ENCODE measurements at regions not wholly inside any gene's neighbourhood (a gene's known extent, or its start where the extent isn't known, plus 50 kb on each side); places are given as distances from the start of the nearest gene placed in this dataset.

- TF ChIP-seq SMAD4 (CRISPR knock-in tag; IDR thresholded peaks at IDR 0.05) (no peak), PREB (CRISPR knock-in tag; IDR thresholded peaks at IDR 0.05; ENCODE audit: borderline replicate concordance) (no peak), TEAD1 (CRISPR knock-in tag; IDR thresholded peaks at IDR 0.05) (no peak)
These were observed 100.3 kb upstream of the ADAMTS5 start (continued) for GRCh38 chr21:27067226-27067625.

GRCh38 chr21:27062443-27062842, 95.6 kb upstream of the ADAMTS5 start:
- Mint-ChIP-seq H3K4me3 (no peak overlapping the region), H3K27me3 (ENCODE audit: low read depth) (no peaks in the 10 kb centered on the region), H3K27ac (no peak overlapping the region), H3K36me3 (no peaks in the 10 kb centered on the region; the same call in none of the 2 replicates), H3K4me1 (no peaks in the 10 kb centered on the region), H3K9me3 (peaks cover 27% of the 10 kb centered on the region)
- POLR2A ChIA-PET, result no interaction called here
- no peak for ATAC-seq
- CTCF ChIA-PET, result no interaction called here
- TF ChIP-seq CBFB (CRISPR knock-in tag; IDR thresholded peaks at IDR 0.05; ENCODE audit: low read depth), result no peak
- no peak for TF ChIP-seq STAT6 (CRISPR knock-in tag; conservative IDR thresholded peaks at IDR 0.05; ENCODE audit: low read depth)
- no peak for TF ChIP-seq USF2 (CRISPR knock-in tag; IDR thresholded peaks at IDR 0.05)
- no peak for TF ChIP-seq JUN (CRISPR knock-in tag; IDR thresholded peaks at IDR 0.05)
- TF ChIP-seq ZNF396 (CRISPR knock-in tag; IDR thresholded peaks at IDR 0.05; ENCODE audit: borderline replicate concordance), result no peak
- TF ChIP-seq FOXJ3 (CRISPR knock-in tag; IDR thresholded peaks at IDR 0.05; ENCODE audit: borderline replicate concordance), result no peak
- no peak for TF ChIP-seq ATF1 (CRISPR knock-in tag; IDR thresholded peaks at IDR 0.05)
- TF ChIP-seq TP53 (CRISPR knock-in tag; IDR thresholded peaks at IDR 0.05), result no peak
- no peak for TF ChIP-seq GTF2I (CRISPR knock-in tag; conservative IDR thresholded peaks at IDR 0.05)
- TF ChIP-seq NR3C1 (CRISPR knock-in tag; conservative IDR thresholded peaks at IDR 0.05; ENCODE audit: low read depth), result no peak
- no peak for TF ChIP-seq ZNF416 (CRISPR knock-in tag; IDR thresholded peaks at IDR 0.05)
- TF ChIP-seq RORB (CRISPR knock-in tag; IDR thresholded peaks at IDR 0.05), result no peak
- no peak for TF ChIP-seq ATF6 (CRISPR knock-in tag; IDR thresholded peaks at IDR 0.05)
- TF ChIP-seq ZNF121 (CRISPR knock-in tag; IDR thresholded peaks at IDR 0.05), result no peak
- TF ChIP-seq SMAD3 (CRISPR knock-in tag; IDR thresholded peaks at IDR 0.05; ENCODE audit: borderline replicate concordance), result no peak
- no peak for TF ChIP-seq GABPB1 (CRISPR knock-in tag; IDR thresholded peaks at IDR 0.05)
- no peak for TF ChIP-seq MXD4 (CRISPR knock-in tag; IDR thresholded peaks at IDR 0.05; ENCODE audit: borderline replicate concordance)
- no peak for TF ChIP-seq NR2C2 (CRISPR knock-in tag; IDR thresholded peaks at IDR 0.05)
- no peak for DNase-seq (ENCODE audit: low spot score)
